ENCODE measurements at regions not wholly inside any gene's neighbourhood (a gene's known extent, or its start where the extent isn't known, plus 50 kb on each side); places are given as distances from the start of the nearest gene placed in this dataset.

GRCh38 chr4:153947124-153947523 lies 158.2 kb upstream of the SFRP2 start:
- H3K9me3 ChIP-seq = no peaks in the 10 kb centered on the region
- no TSS peak for BruUV-seq (replicated peaks)
- no peaks in the 10 kb centered on the region for H3K27me3 ChIP-seq (replicated peaks; ENCODE audit: control insufficient read depth, insufficient read depth, low read length)
- Mint-ChIP-seq H3K4me1 (ENCODE audit: low read depth, unreplicated experiment) (no peaks in the 10 kb centered on the region), H3K27me3 (ENCODE audit: insufficient read depth, unreplicated experiment) (peaks cover 4% of the 10 kb centered on the region), H3K9me3 (ENCODE audit: unreplicated experiment) (peaks cover 8% of the 10 kb centered on the region), H3K27ac (ENCODE audit: unreplicated experiment) (no peak overlapping the region), H3K36me3 (ENCODE audit: insufficient read depth, unreplicated experiment) (no peaks in the 10 kb centered on the region), H3K4me3 (ENCODE audit: unreplicated experiment) (no peak overlapping the region)
- no peak for DNase-seq
- intact Hi-C loops (cut with micrococcal nuclease; ENCODE audit: unreplicated experiment) = no loop called here
- TF ChIP-seq, protein P1, sequence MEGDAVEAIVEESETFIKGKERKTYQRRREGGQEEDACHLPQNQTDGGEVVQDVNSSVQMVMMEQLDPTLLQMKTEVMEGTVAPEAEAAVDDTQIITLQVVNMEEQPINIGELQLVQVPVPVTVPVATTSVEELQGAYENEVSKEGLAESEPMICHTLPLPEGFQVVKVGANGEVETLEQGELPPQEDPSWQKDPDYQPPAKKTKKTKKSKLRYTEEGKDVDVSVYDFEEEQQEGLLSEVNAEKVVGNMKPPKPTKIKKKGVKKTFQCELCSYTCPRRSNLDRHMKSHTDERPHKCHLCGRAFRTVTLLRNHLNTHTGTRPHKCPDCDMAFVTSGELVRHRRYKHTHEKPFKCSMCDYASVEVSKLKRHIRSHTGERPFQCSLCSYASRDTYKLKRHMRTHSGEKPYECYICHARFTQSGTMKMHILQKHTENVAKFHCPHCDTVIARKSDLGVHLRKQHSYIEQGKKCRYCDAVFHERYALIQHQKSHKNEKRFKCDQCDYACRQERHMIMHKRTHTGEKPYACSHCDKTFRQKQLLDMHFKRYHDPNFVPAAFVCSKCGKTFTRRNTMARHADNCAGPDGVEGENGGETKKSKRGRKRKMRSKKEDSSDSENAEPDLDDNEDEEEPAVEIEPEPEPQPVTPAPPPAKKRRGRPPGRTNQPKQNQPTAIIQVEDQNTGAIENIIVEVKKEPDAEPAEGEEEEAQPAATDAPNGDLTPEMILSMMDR (IDR thresholded peaks at IDR 0.05; ENCODE audit: insufficient read depth in 1 of 2, low read depth in 1 of 2, low read length in 1 of 2, severe bottlenecking in 1 of 2, unreplicated experiment in 1 of 2) = no peak
- H3K4me1 ChIP-seq = no peaks in the 10 kb centered on the region
- ChIA-PET CTCF (no interaction called here), POLR2A (no interaction called here)
- H3K36me3 ChIP-seq (ENCODE audit: control insufficient read depth, insufficient read depth, low read length) = no peaks in the 10 kb centered on the region
- H3K4me3 ChIP-seq (ENCODE audit: low read depth, low read length) = no peak overlapping the region

DNA sequence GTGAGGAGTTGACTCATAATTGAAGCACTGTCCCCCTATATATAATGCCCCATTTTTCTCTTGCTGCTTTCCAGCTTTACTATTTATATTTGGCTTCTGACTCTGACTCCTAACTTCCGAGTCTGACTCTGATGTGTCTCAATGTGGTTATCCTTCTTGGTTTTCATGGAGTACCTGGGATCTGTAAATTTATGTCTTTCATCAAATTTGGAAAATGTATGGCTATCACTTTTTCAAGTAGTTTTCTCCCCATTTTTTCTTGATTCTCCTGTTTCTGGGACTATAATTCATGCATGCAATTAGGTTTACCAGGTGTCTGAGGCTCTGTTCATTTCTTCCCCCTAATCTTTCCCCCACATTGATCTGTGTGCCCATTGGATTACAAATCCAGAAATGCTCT lies 156.8 kb upstream of the SFRP2 start:
- Histone ChIP-seq H3K4me3 (ENCODE audit: low read depth, low read length) (no peak overlapping the region), H3K4me1 (no peaks in the 10 kb centered on the region), H3K9me3 (no peaks in the 10 kb centered on the region), H3K36me3 (ENCODE audit: control insufficient read depth, insufficient read depth, low read length) (no peaks in the 10 kb centered on the region), H3K27me3 (replicated peaks; ENCODE audit: control insufficient read depth, insufficient read depth, low read length) (no peaks in the 10 kb centered on the region)
- Mint-ChIP-seq H3K27ac (ENCODE audit: unreplicated experiment) (no peak overlapping the region), H3K4me1 (ENCODE audit: low read depth, unreplicated experiment) (no peaks in the 10 kb centered on the region), H3K36me3 (ENCODE audit: insufficient read depth, unreplicated experiment) (no peaks in the 10 kb centered on the region), H3K9me3 (ENCODE audit: unreplicated experiment) (peaks cover 8% of the 10 kb centered on the region), H3K4me3 (ENCODE audit: unreplicated experiment) (no peak overlapping the region), H3K27me3 (ENCODE audit: insufficient read depth, unreplicated experiment) (peaks cover 5% of the 10 kb centered on the region)
- ChIA-PET CTCF (no interaction called here), POLR2A (no interaction called here)
- TF ChIP-seq, protein P1 (IDR thresholded peaks at IDR 0.05; ENCODE audit: insufficient read depth in 1 of 2, low read depth in 1 of 2, low read length in 1 of 2, severe bottlenecking in 1 of 2, unreplicated experiment in 1 of 2) = no peak
- intact Hi-C loops (cut with micrococcal nuclease; ENCODE audit: unreplicated experiment) = no loop called here
- DNase-seq = no peak
- no TSS peak for BruUV-seq (replicated peaks)

- Mint-ChIP-seq H3K9me3 (ENCODE audit: unreplicated experiment) (peaks cover 8% of the 10 kb centered on the region), H3K27me3 (ENCODE audit: insufficient read depth, unreplicated experiment) (peaks cover 8% of the 10 kb centered on the region), H3K4me1 (ENCODE audit: low read depth, unreplicated experiment) (no peaks in the 10 kb centered on the region), H3K27ac (ENCODE audit: unreplicated experiment) (no peak overlapping the region), H3K4me3 (ENCODE audit: unreplicated experiment) (no peak overlapping the region), H3K36me3 (ENCODE audit: insufficient read depth, unreplicated experiment) (no peaks in the 10 kb centered on the region)
- no peaks in the 10 kb centered on the region for H3K9me3 ChIP-seq
- H3K36me3 ChIP-seq (ENCODE audit: control insufficient read depth, insufficient read depth, low read length) = no peaks in the 10 kb centered on the region
- POLR2A ChIA-PET = no interaction called here
- no TSS peak for BruUV-seq (replicated peaks)
- CTCF ChIA-PET = no interaction called here
- DNase-seq = no peak
- H3K4me1 ChIP-seq = no peaks in the 10 kb centered on the region
- intact Hi-C loops (cut with micrococcal nuclease; ENCODE audit: unreplicated experiment) = no loop called here
- no peak overlapping the region for H3K4me3 ChIP-seq (ENCODE audit: low read depth, low read length)
- H3K27me3 ChIP-seq (replicated peaks; ENCODE audit: control insufficient read depth, insufficient read depth, low read length) = no peaks in the 10 kb centered on the region
- TF ChIP-seq, protein P1 (IDR thresholded peaks at IDR 0.05; ENCODE audit: insufficient read depth in 1 of 2, low read depth in 1 of 2, low read length in 1 of 2, severe bottlenecking in 1 of 2, unreplicated experiment in 1 of 2) = no peak
Measured at GRCh38 chr4:153943738-153944415, 155.0 kb upstream of the SFRP2 start.

All from Caco-2 (cell line).